Astrocyte of the spinal cord (primary cell): ENCODE measurements at regions not wholly inside any gene's neighbourhood (a gene's known extent, or its start where the extent isn't known, plus 50 kb on each side); places are given as distances from the start of the nearest gene placed in this dataset.

Source experiments
- DNase-seq: peaks from one replicate; pipeline ENCODE4 v3.0.0; 2011; ENCODE audit warnings: low read depth, low spot score
- H3K4me3 ChIP-seq: 2 replicates; pipeline ENCODE4 v1.5.1; 2011; ENCODE audit warnings: low read depth, mild to moderate bottlenecking, low read length, moderate library complexity
- CTCF ChIP-seq: IDR thresholded peaks from 2 replicates; pipeline ENCODE4 v1.5.1; 2012; ENCODE audit warnings: low read depth, mild to moderate bottlenecking, low read length, inconsistent platforms
- in situ Hi-C: cut with HindIII; loops from 2 replicates; pipeline ENCODE4 v1.10.0; 2017; ENCODE audit warnings: low sequenced_read_pairs

- TF ChIP-seq CTCF = no peak
- in situ Hi-C loops = no loop called here
- no peak for DNase-seq
- H3K4me3 ChIP-seq = no peak overlapping the region
Measured at GRCh38 chr17:31697838-31698237, 161.2 kb downstream of the COPRS start.

DNA sequence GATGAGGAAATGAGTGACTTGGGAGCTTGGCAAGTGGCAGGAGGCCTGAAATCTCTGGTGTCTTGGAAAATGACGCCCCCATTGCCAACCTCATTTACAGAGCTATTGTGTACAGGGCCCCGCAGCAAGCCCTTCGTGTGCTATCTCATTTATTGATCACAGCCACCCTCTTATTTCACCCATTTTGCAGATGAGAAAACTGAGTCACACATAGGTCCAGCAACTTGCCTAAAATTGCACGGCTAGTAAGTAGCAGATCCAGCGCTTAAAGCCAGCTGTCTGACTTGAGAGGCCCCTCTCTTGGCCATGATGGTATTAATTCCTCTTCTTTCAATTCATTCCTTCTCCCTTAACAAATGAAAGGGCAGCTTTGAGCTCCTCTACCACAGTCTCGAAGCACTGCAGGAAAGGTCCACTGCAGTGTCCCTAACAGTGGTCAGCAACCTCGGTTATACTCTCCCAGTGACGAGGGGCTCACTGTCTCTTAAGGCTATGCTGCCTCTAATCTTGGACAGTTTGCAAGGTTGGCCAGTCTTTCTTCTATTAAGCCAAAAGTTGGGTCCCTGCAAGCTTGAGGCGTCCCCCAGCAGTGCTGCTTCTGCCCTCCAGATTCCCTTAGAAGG, 162.2 kb downstream of the COPRS start:
- DNase-seq = no peak
- in situ Hi-C loops = no loop called here
- H3K4me3 ChIP-seq = no peak overlapping the region
- TF ChIP-seq CTCF = no peak

DNA sequence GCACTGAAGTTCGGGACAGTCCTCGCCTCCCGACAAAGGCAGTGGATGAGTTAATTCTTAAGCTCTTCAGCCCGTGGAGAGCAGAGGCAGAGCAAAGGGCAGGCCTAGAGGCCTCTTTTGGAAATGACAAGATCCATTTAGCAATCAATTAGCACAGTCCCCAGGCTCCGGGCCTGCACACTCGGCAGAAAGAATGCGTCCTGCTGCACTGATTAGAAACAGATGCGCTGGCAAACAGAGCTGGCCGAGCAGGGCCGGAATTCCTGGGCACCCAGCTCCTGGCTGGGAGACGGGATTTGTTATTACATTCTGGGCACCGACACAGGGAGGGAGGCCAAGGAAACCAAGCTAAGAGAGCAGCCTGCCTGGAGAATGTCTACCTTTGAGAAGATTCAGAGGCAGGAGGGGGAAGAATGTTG, 162.9 kb downstream of the COPRS start:
- no peak overlapping the region for H3K4me3 ChIP-seq
- in situ Hi-C loops = no loop called here
- DNase-seq = peak; percentile 88
- peak; percentile 11 for TF ChIP-seq CTCF

GRCh38 chr17:31695456-31696090, 163.5 kb downstream of the COPRS start:
- H3K4me3 ChIP-seq = no peak overlapping the region
- TF ChIP-seq CTCF = no peak
- in situ Hi-C loops = no loop called here
- DNase-seq = peak; percentile 30

- no peak overlapping the region for H3K4me3 ChIP-seq
- in situ Hi-C loops = no loop called here
- no peak for TF ChIP-seq CTCF
- DNase-seq = no peak
Measured at GRCh38 chr17:31693433-31694220, 165.4 kb downstream of the COPRS start.

- no peak for DNase-seq
- H3K4me3 ChIP-seq = no peak overlapping the region
- in situ Hi-C loops = no loop called here
- TF ChIP-seq CTCF = no peak
Measured at GRCh38 chr17:31692632-31693031, 166.4 kb downstream of the COPRS start.
